ENCODE measurements at regions not wholly inside any gene's neighbourhood (a gene's known extent, or its start where the extent isn't known, plus 50 kb on each side); places are given as distances from the start of the nearest gene placed in this dataset.
A peak's percentile ranks its signal among the peaks of the same experiment; 100 is the strongest.
"Not testable (repeated sequence)": the region's sequence is repeated elsewhere in the genome, so short reads cannot be mapped to it uniquely, and the experiment has no call there.

DNA sequence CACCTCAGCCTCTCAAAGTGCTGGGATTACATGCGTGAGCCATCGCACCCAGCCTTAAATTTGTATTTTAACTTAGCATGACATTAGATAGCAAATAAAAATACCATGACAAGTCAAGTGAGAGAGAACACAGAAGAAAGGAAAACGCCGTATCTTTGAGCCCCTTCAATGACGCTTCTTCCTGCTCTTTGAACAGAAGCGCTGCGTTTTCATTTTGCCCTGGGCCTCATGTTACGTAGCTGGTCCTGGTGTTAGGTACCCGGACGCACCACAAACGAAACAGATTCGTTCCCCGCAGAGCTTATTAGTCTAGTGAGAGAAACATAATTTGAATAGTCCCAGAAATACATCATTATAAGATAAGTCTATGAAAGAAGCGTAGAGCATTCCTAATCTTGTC is 58.8 kb upstream of the RABL2A start:
- H4K5ac ChIP-seq (ENCODE audit: low read length); H3K4me3 ChIP-seq (ENCODE audit: low read length); H2BK120ac ChIP-seq (ENCODE audit: low read depth, low read length); H3K36me3 ChIP-seq (ENCODE audit: control insufficient read depth, insufficient read depth, low read length); H3K4me2 ChIP-seq (ENCODE audit: low read length); H4K8ac ChIP-seq (ENCODE audit: low read depth, low read length); H3K9ac ChIP-seq (ENCODE audit: low read length); H3K27me3 ChIP-seq (ENCODE audit: insufficient read depth, low read length, poor library complexity); H3K23ac ChIP-seq (ENCODE audit: low read length); H2BK5ac ChIP-seq (ENCODE audit: low read length); H3K4ac ChIP-seq (ENCODE audit: low read depth, low read length); H2AK5ac ChIP-seq (ENCODE audit: low read length); H3K56ac ChIP-seq (ENCODE audit: low read length); H2BK15ac ChIP-seq (replicated peaks; ENCODE audit: low read depth); DNase-seq; H3K18ac ChIP-seq (ENCODE audit: low read length); H3K27ac ChIP-seq (ENCODE audit: low read depth, low read length); H3K4me1 ChIP-seq (ENCODE audit: control insufficient read depth, low read depth, low read length); H3K79me2 ChIP-seq (ENCODE audit: control insufficient read depth, insufficient read depth, low read length); H3K79me1 ChIP-seq (ENCODE audit: low read length): not testable (repeated sequence)
- no CpG with 5 or more reads among the region's 14 CpGs for WGBS (ENCODE audit: extremely low coverage, insufficient coverage, low lambda C conversion rate)

DNA sequence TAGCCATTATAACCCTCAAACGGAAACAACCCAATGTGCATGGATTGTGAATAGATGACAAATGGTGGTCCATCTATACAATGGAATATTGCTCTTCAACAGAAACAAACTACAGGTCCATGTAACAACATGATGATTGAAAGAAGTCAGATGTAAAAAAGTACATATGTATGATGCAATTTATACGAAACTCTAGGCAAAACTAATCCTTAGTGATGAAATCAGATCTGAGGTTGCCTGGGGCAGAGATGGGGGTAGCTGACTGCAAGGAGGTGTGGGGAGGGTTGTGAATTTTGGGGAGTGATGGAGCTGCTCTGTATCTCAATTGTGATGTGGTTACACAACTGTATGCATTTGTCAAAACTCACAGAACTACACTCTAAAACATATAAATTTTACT is 57.0 kb upstream of the RABL2A start:
- not testable (repeated sequence) for H3K23ac ChIP-seq (ENCODE audit: low read length); H2BK120ac ChIP-seq (ENCODE audit: low read depth, low read length); H3K9ac ChIP-seq (ENCODE audit: low read length); H4K8ac ChIP-seq (ENCODE audit: low read depth, low read length); H3K56ac ChIP-seq (ENCODE audit: low read length); H2AK5ac ChIP-seq (ENCODE audit: low read length); H3K79me1 ChIP-seq (ENCODE audit: low read length); H3K4me1 ChIP-seq (ENCODE audit: control insufficient read depth, low read depth, low read length); H3K4me3 ChIP-seq (ENCODE audit: low read length); H3K36me3 ChIP-seq (ENCODE audit: control insufficient read depth, insufficient read depth, low read length); DNase-seq; H3K27me3 ChIP-seq (ENCODE audit: insufficient read depth, low read length, poor library complexity); H3K4me2 ChIP-seq (ENCODE audit: low read length); H3K4ac ChIP-seq (ENCODE audit: low read depth, low read length); H4K5ac ChIP-seq (ENCODE audit: low read length); H2BK5ac ChIP-seq (ENCODE audit: low read length); H3K27ac ChIP-seq (ENCODE audit: low read depth, low read length); H3K79me2 ChIP-seq (ENCODE audit: control insufficient read depth, insufficient read depth, low read length); H2BK15ac ChIP-seq (replicated peaks; ENCODE audit: low read depth); H3K18ac ChIP-seq (ENCODE audit: low read length)
- WGBS (ENCODE audit: extremely low coverage, insufficient coverage, low lambda C conversion rate) = no CpG with 5 or more reads among the region's 2 CpGs

DNA sequence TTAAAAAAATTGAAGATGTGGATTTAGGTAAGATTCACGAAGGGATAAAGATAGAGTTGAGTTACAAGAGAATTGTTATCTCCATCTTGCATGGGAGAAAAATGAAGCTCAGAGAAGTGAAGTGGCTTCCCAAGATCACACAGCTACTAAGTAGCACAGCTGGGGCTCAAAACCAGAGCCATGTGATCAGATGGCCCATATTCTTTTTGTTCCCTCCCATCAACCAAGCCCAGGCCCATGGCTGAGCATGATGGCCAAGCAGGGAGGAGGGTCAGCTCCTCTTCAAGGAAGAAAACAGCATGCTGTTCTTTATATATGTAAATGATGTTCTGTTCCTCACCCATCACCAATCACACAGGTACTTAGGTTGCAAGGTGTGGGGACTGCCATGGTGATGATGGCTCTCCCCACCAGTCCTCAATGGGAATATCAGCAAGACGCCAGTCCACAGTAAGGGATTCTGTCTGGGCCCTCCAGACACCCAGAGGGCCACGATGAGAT is 56.5 kb upstream of the RABL2A start:
- no CpG with 5 or more reads among the region's 3 CpGs for WGBS (ENCODE audit: extremely low coverage, insufficient coverage, low lambda C conversion rate)
- not testable (repeated sequence) for H3K36me3 ChIP-seq (ENCODE audit: control insufficient read depth, insufficient read depth, low read length)

DNA sequence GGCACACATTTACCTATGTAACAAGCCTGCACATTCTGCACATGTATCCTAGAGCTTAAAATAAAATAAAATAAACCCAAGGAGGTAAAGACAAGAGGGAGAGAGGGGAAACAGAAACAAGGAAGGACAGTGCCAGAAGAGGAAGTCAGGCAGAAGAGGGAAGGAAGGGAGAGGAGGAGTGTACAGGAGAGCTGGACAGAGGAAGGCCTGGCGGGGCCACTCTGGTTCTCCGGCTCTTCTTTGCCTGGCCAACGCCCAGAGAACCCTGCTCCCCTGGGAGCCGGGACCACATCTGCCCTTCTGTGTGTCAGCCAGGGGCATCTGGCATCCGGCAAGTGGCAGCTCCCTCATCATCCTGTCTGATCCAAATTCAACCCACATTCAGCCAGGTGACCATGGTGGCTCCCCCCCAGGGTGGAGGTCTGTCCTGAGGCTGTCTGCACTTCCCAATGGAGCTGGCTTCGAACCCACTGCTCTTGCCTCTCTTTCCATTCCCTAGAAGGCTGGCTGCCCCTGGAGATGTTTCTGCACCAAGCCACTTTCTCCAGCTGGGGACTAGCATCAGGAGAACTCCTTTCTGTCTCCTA is 55.5 kb upstream of the RABL2A start:
- not testable (repeated sequence) for H3K27ac ChIP-seq (ENCODE audit: low read depth, low read length); H3K9ac ChIP-seq (ENCODE audit: low read length); H3K27me3 ChIP-seq (ENCODE audit: insufficient read depth, low read length, poor library complexity); H3K79me2 ChIP-seq (ENCODE audit: control insufficient read depth, insufficient read depth, low read length); H4K8ac ChIP-seq (ENCODE audit: low read depth, low read length); H3K4me1 ChIP-seq (ENCODE audit: control insufficient read depth, low read depth, low read length); H3K79me1 ChIP-seq (ENCODE audit: low read length); H3K56ac ChIP-seq (ENCODE audit: low read length); H2BK15ac ChIP-seq (replicated peaks; ENCODE audit: low read depth); H3K4me2 ChIP-seq (ENCODE audit: low read length); H2BK120ac ChIP-seq (ENCODE audit: low read depth, low read length); H3K4me3 ChIP-seq (ENCODE audit: low read length); H2AK5ac ChIP-seq (ENCODE audit: low read length); H3K23ac ChIP-seq (ENCODE audit: low read length); H3K18ac ChIP-seq (ENCODE audit: low read length); H4K5ac ChIP-seq (ENCODE audit: low read length); H3K4ac ChIP-seq (ENCODE audit: low read depth, low read length); H3K36me3 ChIP-seq (ENCODE audit: control insufficient read depth, insufficient read depth, low read length); DNase-seq; H2BK5ac ChIP-seq (ENCODE audit: low read length)
- WGBS (ENCODE audit: extremely low coverage, insufficient coverage, low lambda C conversion rate) = no CpG with 5 or more reads among the region's 6 CpGs

More for the DNA sequence above, 56.5 kb upstream of the RABL2A start:
- H2AK5ac ChIP-seq (ENCODE audit: low read length); H2BK5ac ChIP-seq (ENCODE audit: low read length); H3K27ac ChIP-seq (ENCODE audit: low read depth, low read length); H3K56ac ChIP-seq (ENCODE audit: low read length); H4K8ac ChIP-seq (ENCODE audit: low read depth, low read length); H3K4me2 ChIP-seq (ENCODE audit: low read length); H3K4ac ChIP-seq (ENCODE audit: low read depth, low read length); H2BK120ac ChIP-seq (ENCODE audit: low read depth, low read length); H2BK15ac ChIP-seq (replicated peaks; ENCODE audit: low read depth); H3K23ac ChIP-seq (ENCODE audit: low read length); H3K79me1 ChIP-seq (ENCODE audit: low read length); H4K5ac ChIP-seq (ENCODE audit: low read length); H3K4me3 ChIP-seq (ENCODE audit: low read length); H3K9ac ChIP-seq (ENCODE audit: low read length); H3K4me1 ChIP-seq (ENCODE audit: control insufficient read depth, low read depth, low read length); H3K27me3 ChIP-seq (ENCODE audit: insufficient read depth, low read length, poor library complexity); DNase-seq; H3K18ac ChIP-seq (ENCODE audit: low read length); H3K79me2 ChIP-seq (ENCODE audit: control insufficient read depth, insufficient read depth, low read length): not testable (repeated sequence)

DNA sequence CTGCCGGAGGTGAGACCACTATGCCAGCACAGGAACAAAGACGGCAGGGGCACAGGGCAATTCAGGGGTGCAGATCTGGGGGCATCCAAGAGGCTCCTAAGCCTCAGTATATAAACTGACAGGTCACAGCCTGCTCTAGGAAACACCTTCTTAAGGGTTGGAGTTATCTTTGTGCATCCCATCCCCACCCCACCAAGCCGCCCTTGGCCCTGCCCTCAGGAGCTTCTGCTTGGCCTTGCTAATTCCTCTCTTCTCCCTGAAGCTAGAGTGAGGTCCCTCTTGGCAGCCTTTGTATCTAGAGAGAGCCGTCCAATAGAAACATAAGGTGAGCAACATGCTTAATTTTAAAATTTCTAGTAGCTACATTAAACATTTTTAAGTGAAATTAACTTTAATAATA is 51.3 kb upstream of the RABL2A start:
- not testable (repeated sequence) for H3K4me1 ChIP-seq (ENCODE audit: control insufficient read depth, low read depth, low read length); H3K79me2 ChIP-seq (ENCODE audit: control insufficient read depth, insufficient read depth, low read length); H3K4me3 ChIP-seq (ENCODE audit: low read length); H3K18ac ChIP-seq (ENCODE audit: low read length); H2AK5ac ChIP-seq (ENCODE audit: low read length); H4K5ac ChIP-seq (ENCODE audit: low read length); H3K27ac ChIP-seq (ENCODE audit: low read depth, low read length); H2BK5ac ChIP-seq (ENCODE audit: low read length); H3K27me3 ChIP-seq (ENCODE audit: insufficient read depth, low read length, poor library complexity); H2BK120ac ChIP-seq (ENCODE audit: low read depth, low read length); H3K56ac ChIP-seq (ENCODE audit: low read length); H2BK15ac ChIP-seq (replicated peaks; ENCODE audit: low read depth); H3K23ac ChIP-seq (ENCODE audit: low read length); H3K36me3 ChIP-seq (ENCODE audit: control insufficient read depth, insufficient read depth, low read length); H3K4ac ChIP-seq (ENCODE audit: low read depth, low read length); H3K4me2 ChIP-seq (ENCODE audit: low read length); DNase-seq; H3K9ac ChIP-seq (ENCODE audit: low read length); H3K79me1 ChIP-seq (ENCODE audit: low read length); H4K8ac ChIP-seq (ENCODE audit: low read depth, low read length)
- WGBS (ENCODE audit: extremely low coverage, insufficient coverage, low lambda C conversion rate) = no CpG with 5 or more reads among the region's 4 CpGs

DNA sequence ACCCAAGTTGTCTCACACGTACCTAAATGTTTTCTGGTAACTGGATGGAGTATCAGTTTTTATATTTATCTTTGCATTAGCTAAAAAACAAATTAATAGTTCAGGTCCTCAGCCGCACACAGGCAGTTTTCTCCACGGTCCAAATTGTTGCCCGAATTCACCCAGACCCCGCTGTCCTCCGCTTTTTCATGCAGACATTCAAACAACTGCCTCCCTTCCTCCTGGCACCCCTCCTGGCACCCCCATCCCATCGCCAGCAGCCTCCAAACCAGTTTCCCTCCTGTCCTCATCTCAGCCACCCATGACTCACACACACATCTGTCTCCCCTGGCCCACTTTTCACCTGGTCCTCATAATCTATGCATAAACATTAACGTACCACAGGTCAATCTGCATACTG is 50.7 kb upstream of the RABL2A start:
- not testable (repeated sequence) for H3K79me1 ChIP-seq (ENCODE audit: low read length); H3K36me3 ChIP-seq (ENCODE audit: control insufficient read depth, insufficient read depth, low read length); H3K4me1 ChIP-seq (ENCODE audit: control insufficient read depth, low read depth, low read length); H3K79me2 ChIP-seq (ENCODE audit: control insufficient read depth, insufficient read depth, low read length); H2BK5ac ChIP-seq (ENCODE audit: low read length); H3K4me2 ChIP-seq (ENCODE audit: low read length); H3K27me3 ChIP-seq (ENCODE audit: insufficient read depth, low read length, poor library complexity); H3K18ac ChIP-seq (ENCODE audit: low read length); H4K5ac ChIP-seq (ENCODE audit: low read length); H2BK120ac ChIP-seq (ENCODE audit: low read depth, low read length); H4K8ac ChIP-seq (ENCODE audit: low read depth, low read length); H2AK5ac ChIP-seq (ENCODE audit: low read length); H3K9ac ChIP-seq (ENCODE audit: low read length); H2BK15ac ChIP-seq (replicated peaks; ENCODE audit: low read depth); H3K27ac ChIP-seq (ENCODE audit: low read depth, low read length); H3K56ac ChIP-seq (ENCODE audit: low read length); H3K4ac ChIP-seq (ENCODE audit: low read depth, low read length); H3K23ac ChIP-seq (ENCODE audit: low read length); H3K4me3 ChIP-seq (ENCODE audit: low read length)
- DNase-seq = peak; percentile 18
- no CpG with 5 or more reads among the region's 8 CpGs for WGBS (ENCODE audit: extremely low coverage, insufficient coverage, low lambda C conversion rate)

Measured in mesendoderm (in vitro differentiated cells).